ENCODE measurements at regions not wholly inside any gene's neighbourhood (a gene's known extent, or its start where the extent isn't known, plus 50 kb on each side); places are given as distances from the start of the nearest gene placed in this dataset.

DNA sequence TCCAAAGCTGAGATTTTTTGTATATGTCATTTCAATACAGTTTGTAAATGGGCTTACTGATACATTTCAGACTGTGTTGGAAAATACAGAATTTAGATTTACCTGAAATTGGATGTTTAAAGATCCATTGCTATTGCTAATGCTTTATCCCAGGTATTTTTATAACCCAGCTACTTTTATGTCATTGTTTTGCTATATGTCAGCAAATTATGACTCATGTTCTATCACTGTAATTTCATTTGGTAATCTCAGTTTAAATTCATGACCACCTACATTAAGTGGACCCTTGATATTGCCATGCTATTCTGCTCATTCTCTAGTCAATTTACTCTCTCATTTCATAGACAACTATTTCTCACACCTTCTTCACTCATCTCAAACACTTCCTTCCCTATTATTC is 281.2 kb downstream of the IPO8 start:
- no peak for DNase-seq (ENCODE audit: low read depth)

DNA sequence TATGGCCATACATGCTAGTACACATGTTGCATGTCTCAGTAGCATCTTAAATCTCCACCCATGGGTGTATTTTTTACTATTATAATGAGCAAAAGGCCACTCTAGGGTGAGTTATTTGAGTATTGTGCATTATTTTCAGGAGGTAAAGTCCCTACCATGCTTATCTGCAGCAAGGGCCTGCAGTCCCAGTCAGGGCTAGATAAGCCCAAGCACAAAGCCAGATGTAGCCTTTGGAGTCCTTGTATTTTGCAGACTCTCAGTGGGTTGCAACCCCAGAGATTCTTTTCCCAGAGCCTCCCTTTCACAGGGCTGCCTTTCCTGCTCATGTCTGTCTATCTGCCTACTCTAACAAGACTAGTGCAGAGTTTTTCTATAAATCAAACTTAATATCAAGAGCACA is 295.3 kb downstream of the IPO8 start:
- H3K4me3 ChIP-seq (replicated peaks; ENCODE audit: low read depth, low read length) = no peak overlapping the region
- TF ChIP-seq, protein P1, sequence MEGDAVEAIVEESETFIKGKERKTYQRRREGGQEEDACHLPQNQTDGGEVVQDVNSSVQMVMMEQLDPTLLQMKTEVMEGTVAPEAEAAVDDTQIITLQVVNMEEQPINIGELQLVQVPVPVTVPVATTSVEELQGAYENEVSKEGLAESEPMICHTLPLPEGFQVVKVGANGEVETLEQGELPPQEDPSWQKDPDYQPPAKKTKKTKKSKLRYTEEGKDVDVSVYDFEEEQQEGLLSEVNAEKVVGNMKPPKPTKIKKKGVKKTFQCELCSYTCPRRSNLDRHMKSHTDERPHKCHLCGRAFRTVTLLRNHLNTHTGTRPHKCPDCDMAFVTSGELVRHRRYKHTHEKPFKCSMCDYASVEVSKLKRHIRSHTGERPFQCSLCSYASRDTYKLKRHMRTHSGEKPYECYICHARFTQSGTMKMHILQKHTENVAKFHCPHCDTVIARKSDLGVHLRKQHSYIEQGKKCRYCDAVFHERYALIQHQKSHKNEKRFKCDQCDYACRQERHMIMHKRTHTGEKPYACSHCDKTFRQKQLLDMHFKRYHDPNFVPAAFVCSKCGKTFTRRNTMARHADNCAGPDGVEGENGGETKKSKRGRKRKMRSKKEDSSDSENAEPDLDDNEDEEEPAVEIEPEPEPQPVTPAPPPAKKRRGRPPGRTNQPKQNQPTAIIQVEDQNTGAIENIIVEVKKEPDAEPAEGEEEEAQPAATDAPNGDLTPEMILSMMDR (IDR thresholded peaks at IDR 0.05; ENCODE audit: low read length, missing control alignments) = no peak
- DNase-seq (ENCODE audit: low read depth) = no peak

More for the DNA sequence above, 281.2 kb downstream of the IPO8 start:
- no peak overlapping the region for H3K4me3 ChIP-seq (replicated peaks; ENCODE audit: low read depth, low read length)
- TF ChIP-seq, protein P1 (IDR thresholded peaks at IDR 0.05; ENCODE audit: low read length, missing control alignments) = no peak

DNA sequence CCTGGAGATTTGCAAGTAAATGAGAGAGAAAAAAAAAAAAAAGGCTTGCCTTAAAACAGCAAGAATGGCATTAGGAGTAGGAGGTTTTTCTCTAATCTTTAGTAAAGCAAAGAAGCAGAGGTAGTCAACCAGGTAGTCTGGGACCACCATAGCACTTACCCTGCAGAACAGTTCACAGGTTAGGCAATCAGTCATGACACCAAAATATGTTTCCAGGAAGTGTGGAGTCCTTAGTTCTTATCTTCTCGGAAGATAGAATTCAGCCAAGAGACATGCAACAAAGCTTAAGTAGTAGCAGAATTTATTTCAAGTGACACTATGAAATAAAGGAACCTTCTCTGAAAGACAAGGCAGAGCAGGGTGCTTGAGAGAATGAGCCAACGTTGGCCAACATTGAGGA is 295.8 kb downstream of the IPO8 start:
- TF ChIP-seq, protein P1 (IDR thresholded peaks at IDR 0.05; ENCODE audit: low read length, missing control alignments) = no peak
- H3K4me3 ChIP-seq (replicated peaks; ENCODE audit: low read depth, low read length) = no peak overlapping the region
- no peak for DNase-seq (ENCODE audit: low read depth)

DNA sequence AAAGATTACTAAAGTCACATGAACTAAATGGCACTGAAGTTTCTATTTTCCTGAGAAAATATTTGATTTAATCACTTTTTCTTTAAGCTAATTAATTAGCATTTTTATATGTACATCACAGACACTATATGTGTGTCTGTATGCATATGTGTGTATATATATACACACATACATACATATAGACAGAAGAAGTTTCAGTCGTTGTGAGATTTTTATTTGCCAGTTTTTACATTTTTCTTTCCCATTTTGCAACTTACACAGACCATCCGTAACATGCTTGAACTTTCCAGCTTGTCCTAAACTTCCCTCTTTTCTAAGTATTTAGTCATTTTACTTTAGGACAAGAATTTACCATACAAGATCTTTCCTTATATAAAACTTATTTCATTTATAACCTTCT is 299.1 kb downstream of the IPO8 start:
- TF ChIP-seq, protein P1 (IDR thresholded peaks at IDR 0.05; ENCODE audit: low read length, missing control alignments) = no peak
- H3K4me3 ChIP-seq (replicated peaks; ENCODE audit: low read depth, low read length) = no peak overlapping the region

DNA sequence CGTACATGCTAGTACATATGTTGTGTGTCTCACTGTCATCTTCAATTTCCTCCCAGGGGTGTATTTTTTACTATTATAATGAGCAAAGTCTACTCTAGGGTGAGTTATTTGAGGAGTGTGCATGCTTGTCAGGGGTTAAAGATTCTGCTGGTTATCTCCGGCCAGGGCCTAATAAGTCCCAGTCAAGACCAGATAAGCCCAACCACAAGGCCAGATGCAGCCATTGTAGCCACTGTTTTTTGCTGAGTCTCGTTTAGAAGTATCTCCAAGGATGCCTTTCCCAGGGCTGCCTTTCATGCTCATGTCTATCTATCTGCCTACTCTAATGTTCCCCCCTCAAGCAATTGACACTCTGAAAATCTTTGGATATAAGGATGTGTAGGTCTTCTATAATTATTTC is 300.5 kb downstream of the IPO8 start:
- TF ChIP-seq, protein P1 (IDR thresholded peaks at IDR 0.05; ENCODE audit: low read length, missing control alignments) = no peak
- no peak for DNase-seq (ENCODE audit: low read depth)

More for the DNA sequence above, 299.1 kb downstream of the IPO8 start:
- no peak for DNase-seq (ENCODE audit: low read depth)

DNA sequence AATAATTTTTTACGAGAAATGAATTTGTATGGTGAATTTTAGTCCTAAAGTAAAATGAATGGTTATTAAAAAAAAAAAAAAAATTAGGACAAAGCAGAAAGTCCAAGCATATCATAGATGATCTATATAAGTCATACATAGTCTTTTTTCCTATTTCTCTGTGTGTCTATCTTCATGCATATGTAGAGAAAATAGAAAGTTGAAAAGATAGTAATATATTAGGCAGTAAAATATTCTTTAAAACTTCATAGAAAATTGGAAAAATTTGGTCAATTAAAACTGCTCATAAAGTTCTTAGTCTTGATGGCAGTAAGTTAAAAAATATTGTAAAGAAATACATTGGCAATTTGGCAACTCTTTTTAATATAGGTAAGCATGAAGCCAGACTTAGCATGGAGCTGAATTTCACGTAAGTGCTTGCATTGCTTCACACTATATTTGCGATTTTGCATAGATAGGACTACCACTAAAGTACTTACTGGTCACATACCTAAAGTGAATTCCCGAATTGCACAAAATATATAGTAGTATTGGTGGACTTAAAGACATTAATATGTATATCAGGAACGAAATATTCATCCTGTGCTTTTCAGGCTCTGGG is 303.8 kb downstream of the IPO8 start:
- TF ChIP-seq, protein P1 (IDR thresholded peaks at IDR 0.05; ENCODE audit: low read length, missing control alignments) = no peak
- no peak for DNase-seq (ENCODE audit: low read depth)
- no peak overlapping the region for H3K4me3 ChIP-seq (replicated peaks; ENCODE audit: low read depth, low read length)

More for the DNA sequence above, 300.5 kb downstream of the IPO8 start:
- H3K4me3 ChIP-seq (replicated peaks; ENCODE audit: low read depth, low read length) = no peak overlapping the region

DNA sequence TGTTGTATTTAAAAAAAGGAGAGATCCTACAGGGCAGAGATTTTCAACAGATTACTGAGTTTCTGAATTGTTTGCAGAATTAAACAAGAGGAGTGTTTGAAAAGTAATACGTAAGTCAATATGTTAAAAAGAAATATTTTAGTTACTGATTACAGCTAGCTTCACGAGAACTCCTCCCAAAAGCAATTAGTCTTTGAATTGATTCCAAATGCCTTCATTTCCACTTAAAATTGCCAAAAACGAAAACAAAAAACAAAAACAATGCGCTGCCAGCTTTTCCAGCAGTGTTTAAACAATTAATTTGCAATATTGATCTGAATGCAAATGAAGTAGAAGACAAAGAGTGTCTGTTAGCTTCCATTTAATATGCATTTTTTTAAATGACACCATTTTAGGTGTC is 310.0 kb downstream of the IPO8 start:
- DNase-seq (ENCODE audit: low read depth) = no peak
- no peak overlapping the region for H3K4me3 ChIP-seq (replicated peaks; ENCODE audit: low read depth, low read length)
- TF ChIP-seq, protein P1 (IDR thresholded peaks at IDR 0.05; ENCODE audit: low read length, missing control alignments) = no peak

All from fibroblast of pulmonary artery (primary cell).